NB4 (cell line): ENCODE measurements at regions not wholly inside any gene's neighbourhood (a gene's known extent, or its start where the extent isn't known, plus 50 kb on each side); places are given as distances from the start of the nearest gene placed in this dataset.

Experiments used
- CTCF ChIP-seq: IDR thresholded peaks from one replicate; pipeline ENCODE4 v1.5.1; 2012; ENCODE audit warnings: low read depth, low read length
- MAX ChIP-seq: IDR thresholded peaks from 2 replicates; pipeline ENCODE4 v1.6.1; 2011; ENCODE audit warnings: low read depth, low read length
- MYC ChIP-seq: IDR thresholded peaks from 2 replicates; pipeline ENCODE4 v1.6.1; 2011; ENCODE audit warnings: low read depth, low read length
- POLR2A ChIP-seq: IDR thresholded peaks from 2 replicates; pipeline ENCODE4 v1.6.1; 2011; ENCODE audit warnings: mild to moderate bottlenecking; ENCODE audit not compliant: insufficient read length; ENCODE audit errors: extremely low read depth

DNA sequence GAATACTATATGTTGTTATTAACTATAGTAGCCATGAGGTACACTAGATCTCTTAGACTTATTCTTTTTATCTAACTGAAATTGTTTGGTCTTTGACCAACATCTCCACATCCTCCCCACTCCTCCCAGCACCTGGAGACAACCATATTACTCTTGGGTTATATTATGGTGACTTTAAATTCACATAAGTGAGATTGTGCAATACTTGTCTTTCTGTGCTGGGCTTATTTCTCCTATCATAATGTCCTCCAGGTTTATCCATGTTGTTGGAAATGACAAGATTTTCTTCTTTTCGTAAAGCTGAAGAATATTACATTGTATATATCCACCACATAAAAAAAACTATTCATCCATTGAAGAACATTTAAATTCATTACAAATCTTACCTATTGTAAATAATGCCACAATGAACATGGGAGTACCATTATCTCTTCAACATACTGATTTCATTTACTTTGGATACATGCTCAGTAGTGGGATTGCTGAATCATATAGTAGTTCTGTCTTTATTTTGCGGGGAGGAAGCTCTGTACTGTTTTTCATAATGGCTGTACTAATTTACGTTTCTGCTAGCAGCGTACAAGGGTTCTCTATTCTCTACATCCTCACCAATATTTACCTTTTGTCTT is 159.2 kb upstream of the SCN7A start:
- TF ChIP-seq POLR2A (no peak), CTCF (no peak), MAX (no peak), MYC (no peak)
